ENCODE measurements at regions not wholly inside any gene's neighbourhood (a gene's known extent, or its start where the extent isn't known, plus 50 kb on each side); places are given as distances from the start of the nearest gene placed in this dataset.

- no CpG with 5 or more reads among the region's 1 CpG for WGBS (ENCODE audit: insufficient coverage)
- no peaks in the 10 kb centered on the region for H3K36me3 ChIP-seq (ENCODE audit: control insufficient read depth, insufficient read depth, low read length)
- no peaks in the 10 kb centered on the region for H3K9me3 ChIP-seq (ENCODE audit: control insufficient read depth, insufficient read depth, low read length)
- H3K4me3 ChIP-seq (ENCODE audit: low read depth, low read length) = no peak overlapping the region
- no peak overlapping the region for H3K27ac ChIP-seq (ENCODE audit: low read depth, low read length)
- no peaks in the 10 kb centered on the region for H3K4me1 ChIP-seq (ENCODE audit: control insufficient read depth, insufficient read depth, low read length)
- DNase-seq (ENCODE audit: low read depth in 4 of 6, low spot score in 6 of 6) = peak in 1 of 6 donors; percentile 25
- no peaks in the 10 kb centered on the region for H3K27me3 ChIP-seq (ENCODE audit: control insufficient read depth, insufficient read depth, low read length)
Measured at GRCh38 chr7:86243171-86243570, 400.5 kb upstream of the GRM3 start.

DNA sequence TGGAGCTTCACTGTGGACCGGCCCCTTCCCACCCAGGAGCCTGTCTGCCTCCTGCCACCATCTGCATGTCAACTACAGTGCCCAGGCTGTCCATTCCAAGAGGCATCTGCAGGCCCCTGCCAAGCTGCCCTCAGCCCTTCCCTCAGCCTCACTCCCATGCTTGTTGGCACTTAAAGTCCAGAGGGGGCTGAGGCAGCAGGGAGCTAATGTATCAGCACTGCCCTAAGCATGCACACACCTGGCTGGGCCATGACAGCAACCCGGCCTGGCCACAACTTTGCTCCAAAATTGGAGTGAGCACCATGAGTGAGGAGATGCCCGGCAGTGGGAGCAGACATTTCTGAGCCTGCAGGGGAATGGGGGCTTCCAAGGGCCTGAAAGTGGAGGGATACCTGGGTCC, 417.5 kb upstream of the GRM3 start:
- no peaks in the 10 kb centered on the region for H3K27me3 ChIP-seq (ENCODE audit: control insufficient read depth, insufficient read depth, low read length)
- H3K4me1 ChIP-seq (ENCODE audit: control insufficient read depth, insufficient read depth, low read length) = no peaks in the 10 kb centered on the region
- WGBS (ENCODE audit: insufficient coverage) = 90% methylated on average over 3 of the region's 3 CpGs
- H3K27ac ChIP-seq (ENCODE audit: low read depth, low read length) = no peak overlapping the region
- H3K9me3 ChIP-seq (ENCODE audit: control insufficient read depth, insufficient read depth, low read length) = no peaks in the 10 kb centered on the region
- DNase-seq (ENCODE audit: low read depth in 4 of 6, low spot score in 6 of 6) = no peak
- H3K36me3 ChIP-seq (ENCODE audit: control insufficient read depth, insufficient read depth, low read length) = no peaks in the 10 kb centered on the region
- no peak overlapping the region for H3K4me3 ChIP-seq (ENCODE audit: low read depth, low read length)

- WGBS (ENCODE audit: insufficient coverage) = no CpG with 5 or more reads among the region's 1 CpG
- no peaks in the 10 kb centered on the region for H3K4me1 ChIP-seq (ENCODE audit: control insufficient read depth, insufficient read depth, low read length)
- no peaks in the 10 kb centered on the region for H3K27me3 ChIP-seq (ENCODE audit: control insufficient read depth, insufficient read depth, low read length)
- H3K27ac ChIP-seq (ENCODE audit: low read depth, low read length) = no peak overlapping the region
- no peak for DNase-seq (ENCODE audit: low read depth in 4 of 6, low spot score in 6 of 6)
- no peaks in the 10 kb centered on the region for H3K9me3 ChIP-seq (ENCODE audit: control insufficient read depth, insufficient read depth, low read length)
- H3K4me3 ChIP-seq (ENCODE audit: low read depth, low read length) = no peak overlapping the region
- no peaks in the 10 kb centered on the region for H3K36me3 ChIP-seq (ENCODE audit: control insufficient read depth, insufficient read depth, low read length)
Measured at GRCh38 chr7:86222806-86223205, 420.9 kb upstream of the GRM3 start.

- 93% methylated on average over 4 of the region's 4 CpGs for WGBS (ENCODE audit: insufficient coverage)
Measured at GRCh38 chr7:86214734-86215133, 429.0 kb upstream of the GRM3 start.

GRCh38 chr7:86212976-86213375, 430.7 kb upstream of the GRM3 start:
- H3K27me3 ChIP-seq (ENCODE audit: control insufficient read depth, insufficient read depth, low read length) = no peaks in the 10 kb centered on the region
- peak in 1 of 6 donors; percentile 17 for DNase-seq (ENCODE audit: low read depth in 4 of 6, low spot score in 6 of 6)
- H3K36me3 ChIP-seq (ENCODE audit: control insufficient read depth, insufficient read depth, low read length) = no peaks in the 10 kb centered on the region
- no peak overlapping the region for H3K27ac ChIP-seq (ENCODE audit: low read depth, low read length)
- H3K4me1 ChIP-seq (ENCODE audit: control insufficient read depth, insufficient read depth, low read length) = no peaks in the 10 kb centered on the region
- no peak overlapping the region for H3K4me3 ChIP-seq (ENCODE audit: low read depth, low read length)
- H3K9me3 ChIP-seq (ENCODE audit: control insufficient read depth, insufficient read depth, low read length) = no peaks in the 10 kb centered on the region
- WGBS (ENCODE audit: insufficient coverage) = 69% methylated on average over 2 of the region's 2 CpGs

More at GRCh38 chr7:86214734-86215133, 429.0 kb upstream of the GRM3 start:
- H3K27ac ChIP-seq (ENCODE audit: low read depth, low read length) = no peak overlapping the region
- DNase-seq (ENCODE audit: low read depth in 4 of 6, low spot score in 6 of 6) = no peak
- H3K4me1 ChIP-seq (ENCODE audit: control insufficient read depth, insufficient read depth, low read length) = no peaks in the 10 kb centered on the region
- H3K9me3 ChIP-seq (ENCODE audit: control insufficient read depth, insufficient read depth, low read length) = no peaks in the 10 kb centered on the region
- H3K36me3 ChIP-seq (ENCODE audit: control insufficient read depth, insufficient read depth, low read length) = no peaks in the 10 kb centered on the region
- no peak overlapping the region for H3K4me3 ChIP-seq (ENCODE audit: low read depth, low read length)
- no peaks in the 10 kb centered on the region for H3K27me3 ChIP-seq (ENCODE audit: control insufficient read depth, insufficient read depth, low read length)

DNA sequence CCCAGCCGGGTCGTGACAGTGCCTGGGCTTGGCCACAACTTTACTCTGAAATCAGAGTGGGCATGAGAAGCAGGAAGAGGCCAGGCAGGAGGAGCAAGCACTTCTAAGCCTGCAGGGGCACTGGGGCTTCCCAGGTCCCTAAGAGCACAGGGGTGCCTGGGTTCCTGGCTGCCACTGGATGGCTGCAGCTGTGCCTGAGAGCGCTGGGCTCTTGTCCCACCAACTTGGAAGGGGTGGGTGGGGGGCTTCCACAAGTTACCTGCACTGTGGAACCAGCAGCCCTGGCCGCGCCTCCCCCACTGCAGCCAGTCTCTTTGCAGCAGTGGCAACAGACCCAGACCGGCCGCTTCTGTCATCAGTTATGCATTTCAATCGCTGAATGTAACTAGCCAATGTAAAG, 434.7 kb upstream of the GRM3 start:
- WGBS (ENCODE audit: insufficient coverage) = 83% methylated on average over 3 of the region's 8 CpGs
- no peak for DNase-seq (ENCODE audit: low read depth in 4 of 6, low spot score in 6 of 6)
- H3K27me3 ChIP-seq (ENCODE audit: control insufficient read depth, insufficient read depth, low read length) = no peaks in the 10 kb centered on the region
- no peaks in the 10 kb centered on the region for H3K4me1 ChIP-seq (ENCODE audit: control insufficient read depth, insufficient read depth, low read length)
- H3K27ac ChIP-seq (ENCODE audit: low read depth, low read length) = no peak overlapping the region
- H3K4me3 ChIP-seq (ENCODE audit: low read depth, low read length) = no peak overlapping the region
- no peaks in the 10 kb centered on the region for H3K9me3 ChIP-seq (ENCODE audit: control insufficient read depth, insufficient read depth, low read length)
- H3K36me3 ChIP-seq (ENCODE audit: control insufficient read depth, insufficient read depth, low read length) = no peaks in the 10 kb centered on the region

DNA sequence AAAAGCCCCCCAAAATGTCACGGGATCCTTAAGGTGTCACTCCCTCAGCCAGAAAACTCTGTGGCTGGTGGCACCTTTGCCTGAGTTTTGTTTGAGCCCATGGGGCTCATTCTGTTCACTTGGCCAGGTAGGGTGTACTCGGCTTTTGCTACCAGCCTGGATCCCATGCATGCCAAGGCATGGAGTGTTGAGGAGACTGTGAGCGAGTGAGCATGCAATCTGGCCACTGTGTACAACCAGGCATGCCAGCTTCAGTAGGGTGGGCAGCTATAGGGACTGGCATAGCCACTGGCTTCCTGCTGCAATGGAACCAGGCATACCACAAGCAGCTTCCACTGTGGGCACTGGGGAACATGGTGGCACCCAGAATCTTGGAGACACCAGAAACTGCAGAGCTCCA, 436.0 kb upstream of the GRM3 start:
- Histone ChIP-seq H3K36me3 (ENCODE audit: control insufficient read depth, insufficient read depth, low read length) (no peaks in the 10 kb centered on the region), H3K27ac (ENCODE audit: low read depth, low read length) (no peak overlapping the region), H3K27me3 (ENCODE audit: control insufficient read depth, insufficient read depth, low read length) (no peaks in the 10 kb centered on the region), H3K4me1 (ENCODE audit: control insufficient read depth, insufficient read depth, low read length) (no peaks in the 10 kb centered on the region), H3K4me3 (ENCODE audit: low read depth, low read length) (no peak overlapping the region), H3K9me3 (ENCODE audit: control insufficient read depth, insufficient read depth, low read length) (no peaks in the 10 kb centered on the region)
- 95% methylated on average over 3 of the region's 3 CpGs for WGBS (ENCODE audit: insufficient coverage)
- DNase-seq (ENCODE audit: low read depth in 4 of 6, low spot score in 6 of 6) = no peak

DNA sequence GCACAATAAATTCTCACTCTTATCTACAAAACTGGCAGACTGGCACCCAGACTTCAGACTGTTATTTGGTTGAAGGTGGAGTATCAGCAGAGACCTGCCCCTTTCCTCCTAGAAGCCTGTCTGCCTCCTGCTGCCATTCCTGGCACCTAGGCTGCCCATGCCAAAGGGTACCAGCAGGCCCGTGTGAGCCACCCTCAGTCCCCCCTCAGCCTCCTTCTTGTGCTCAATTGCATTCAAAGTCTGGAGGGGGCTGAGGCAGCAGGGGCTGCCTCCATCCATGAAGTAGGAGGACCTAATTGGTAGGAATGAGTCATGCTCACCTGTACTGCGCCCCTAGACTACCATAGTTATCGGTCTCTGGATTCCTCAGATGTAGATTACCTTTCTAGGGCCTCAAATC, 440.9 kb upstream of the GRM3 start:
- WGBS (ENCODE audit: insufficient coverage) = 80% methylated on average over 1 of the region's 3 CpGs
- Histone ChIP-seq H3K27ac (ENCODE audit: low read depth, low read length) (no peak overlapping the region), H3K9me3 (ENCODE audit: control insufficient read depth, insufficient read depth, low read length) (peaks cover 3% of the 10 kb centered on the region), H3K27me3 (ENCODE audit: control insufficient read depth, insufficient read depth, low read length) (no peaks in the 10 kb centered on the region), H3K4me1 (ENCODE audit: control insufficient read depth, insufficient read depth, low read length) (no peaks in the 10 kb centered on the region), H3K4me3 (ENCODE audit: low read depth, low read length) (no peak overlapping the region), H3K36me3 (ENCODE audit: control insufficient read depth, insufficient read depth, low read length) (no peaks in the 10 kb centered on the region)
- DNase-seq (ENCODE audit: low read depth in 4 of 6, low spot score in 6 of 6) = no peak

GRCh38 chr7:86201767-86202166, 441.9 kb upstream of the GRM3 start:
- no peaks in the 10 kb centered on the region for H3K4me1 ChIP-seq (ENCODE audit: control insufficient read depth, insufficient read depth, low read length)
- H3K4me3 ChIP-seq (ENCODE audit: low read depth, low read length) = no peak overlapping the region
- WGBS (ENCODE audit: insufficient coverage) = 99% methylated on average over 5 of the region's 5 CpGs
- H3K9me3 ChIP-seq (ENCODE audit: control insufficient read depth, insufficient read depth, low read length) = peaks cover 3% of the 10 kb centered on the region
- DNase-seq (ENCODE audit: low read depth in 4 of 6, low spot score in 6 of 6) = no peak
- no peak overlapping the region for H3K27ac ChIP-seq (ENCODE audit: low read depth, low read length)
- no peaks in the 10 kb centered on the region for H3K27me3 ChIP-seq (ENCODE audit: control insufficient read depth, insufficient read depth, low read length)
- no peaks in the 10 kb centered on the region for H3K36me3 ChIP-seq (ENCODE audit: control insufficient read depth, insufficient read depth, low read length)

- WGBS (ENCODE audit: insufficient coverage) = no CpG with 5 or more reads among the region's 3 CpGs
- no peak for DNase-seq (ENCODE audit: low read depth in 4 of 6, low spot score in 6 of 6)
- Histone ChIP-seq H3K9me3 (ENCODE audit: control insufficient read depth, insufficient read depth, low read length) (peaks cover 3% of the 10 kb centered on the region), H3K27ac (ENCODE audit: low read depth, low read length) (no peak overlapping the region), H3K27me3 (ENCODE audit: control insufficient read depth, insufficient read depth, low read length) (no peaks in the 10 kb centered on the region), H3K4me3 (ENCODE audit: low read depth, low read length) (no peak overlapping the region), H3K4me1 (ENCODE audit: control insufficient read depth, insufficient read depth, low read length) (no peaks in the 10 kb centered on the region), H3K36me3 (ENCODE audit: control insufficient read depth, insufficient read depth, low read length) (no peaks in the 10 kb centered on the region)
Measured at GRCh38 chr7:86199881-86200614, 443.7 kb upstream of the GRM3 start.

Measured in spinal cord (tissue), 9 donors.